Fibroblast of skin of back (primary cell): ENCODE measurements at regions not wholly inside any gene's neighbourhood (a gene's known extent, or its start where the extent isn't known, plus 50 kb on each side); places are given as distances from the start of the nearest gene placed in this dataset.

Source experiments
- DNase-seq: peaks from one replicate; pipeline ENCODE4 v3.0.0-alpha.2; 2013

DNA sequence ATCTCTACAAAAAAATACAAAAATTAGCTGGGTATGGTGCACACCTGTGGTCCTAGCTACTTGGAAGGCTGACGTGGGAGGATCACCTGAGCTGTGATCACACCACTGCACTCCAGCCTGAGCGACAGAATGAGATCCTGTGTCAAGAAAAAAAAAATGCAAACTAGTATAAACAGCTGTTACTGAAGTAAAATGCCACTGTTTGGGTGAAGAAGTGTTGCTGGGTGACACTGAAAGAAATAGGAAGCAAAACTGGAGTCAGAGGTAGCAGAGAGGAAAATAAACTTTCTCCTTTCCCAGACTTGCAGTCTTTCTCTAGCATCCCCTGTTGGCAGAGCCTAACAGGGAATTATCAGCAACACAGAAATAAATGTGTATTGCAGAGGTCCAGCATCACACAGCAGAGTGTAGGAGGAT, 241.2 kb upstream of the PREP start:
- no peak for DNase-seq

DNA sequence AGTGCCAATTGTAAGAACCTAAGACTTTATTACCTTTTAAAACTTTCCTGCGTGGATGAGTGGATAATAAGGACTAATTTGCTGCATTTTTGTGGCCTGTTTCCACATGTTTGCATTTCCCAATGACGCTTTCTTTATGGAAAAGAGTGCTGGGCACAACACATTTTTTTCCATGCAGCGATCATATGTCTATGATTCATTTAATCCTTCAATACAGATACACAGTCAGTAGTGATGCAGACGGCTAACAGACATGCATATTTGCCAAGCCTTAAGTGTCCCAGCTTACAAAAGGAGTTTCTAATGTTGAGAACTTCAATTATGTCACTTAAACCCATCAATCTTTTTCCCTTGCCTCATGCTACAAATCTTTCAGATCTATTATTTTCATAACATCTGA, 239.8 kb upstream of the PREP start:
- DNase-seq = peak; percentile 20

DNA sequence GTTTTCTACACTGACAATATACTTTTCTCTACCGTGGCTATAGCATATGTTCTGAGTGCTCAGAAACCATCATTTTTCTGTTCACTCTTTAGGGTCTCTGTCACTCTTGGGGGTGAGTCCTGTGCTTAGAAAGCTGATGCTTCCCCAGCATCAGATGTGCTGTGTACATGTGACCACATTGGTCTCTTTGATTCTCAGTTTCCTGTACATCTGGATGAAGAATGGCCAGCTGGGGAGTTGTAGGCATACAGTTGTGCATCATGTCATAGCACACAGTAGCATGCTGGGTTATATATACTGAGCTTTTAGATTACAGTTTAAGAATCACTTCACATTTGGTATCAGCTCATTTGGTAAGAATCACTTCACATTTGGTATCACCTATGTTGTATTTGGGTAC, 238.6 kb upstream of the PREP start:
- DNase-seq = no peak

DNA sequence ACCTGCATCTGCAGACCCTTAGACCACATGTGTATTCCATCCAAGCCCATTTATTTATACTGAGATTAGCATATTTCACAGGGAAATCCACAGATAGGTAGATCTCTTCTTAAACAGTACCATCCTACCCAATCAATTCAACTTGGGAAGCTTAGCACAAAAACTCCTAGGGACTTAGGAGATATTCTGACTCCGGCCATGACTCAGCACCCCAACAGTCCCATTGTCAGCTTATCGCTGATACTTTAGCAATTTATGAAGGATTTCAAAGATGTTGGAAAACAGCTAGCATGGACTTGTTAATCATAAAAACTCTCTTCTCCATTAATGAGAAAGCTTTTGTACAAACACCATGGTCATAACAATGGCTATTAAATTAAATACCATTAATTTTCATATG, 236.2 kb upstream of the PREP start:
- no peak for DNase-seq

DNA sequence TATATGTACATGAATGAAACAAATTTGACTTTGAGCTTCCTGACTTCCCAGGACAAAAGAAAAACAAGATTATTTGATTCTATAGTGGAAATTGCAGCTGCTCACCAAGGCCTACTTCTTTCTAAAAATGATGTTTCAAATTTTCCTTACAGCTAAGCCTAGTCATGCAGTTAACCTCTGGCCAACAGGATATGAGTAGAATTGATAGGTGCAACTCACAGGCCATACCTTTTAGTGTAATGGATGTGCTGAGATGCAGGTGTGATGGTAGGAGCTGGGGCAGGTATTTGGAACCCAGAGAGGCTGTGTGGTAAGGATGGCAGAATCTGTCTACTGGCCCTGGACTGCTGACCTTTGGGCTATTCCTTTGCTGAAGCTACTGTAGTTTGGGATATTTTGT, 230.9 kb upstream of the PREP start:
- DNase-seq = no peak

DNA sequence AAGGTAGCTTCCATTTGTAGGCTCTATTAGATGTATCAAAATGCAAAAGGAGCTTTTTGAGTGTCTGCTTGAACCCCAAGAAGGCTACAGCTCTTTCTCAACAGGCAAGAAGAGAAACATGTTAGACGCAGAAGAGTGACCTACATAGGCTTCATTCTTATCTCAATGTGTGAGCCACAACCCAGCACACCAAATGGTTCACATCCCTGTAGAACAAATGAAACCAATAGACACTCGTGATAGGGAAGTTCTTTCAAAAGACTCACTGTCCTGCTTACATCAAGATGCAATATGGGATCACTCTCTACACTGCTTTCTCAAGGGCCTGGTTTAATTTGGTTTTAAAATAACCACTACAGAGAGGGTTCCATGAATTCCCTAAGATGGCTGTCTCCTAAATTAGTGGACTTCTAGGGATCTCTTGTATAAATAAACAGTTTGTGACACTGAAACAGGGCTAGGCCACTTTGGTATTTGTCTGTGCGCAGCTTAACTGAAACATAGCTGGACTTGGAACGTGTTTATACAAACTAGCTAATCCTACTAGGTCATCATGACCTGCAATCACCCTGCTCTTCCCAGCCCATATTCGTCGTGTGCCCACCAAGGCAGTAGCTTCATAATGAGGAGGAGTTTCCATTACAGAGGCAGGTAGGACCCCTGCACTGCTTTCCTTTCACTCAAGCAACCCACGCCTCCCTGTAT, 225.4 kb upstream of the PREP start:
- DNase-seq = no peak

DNA sequence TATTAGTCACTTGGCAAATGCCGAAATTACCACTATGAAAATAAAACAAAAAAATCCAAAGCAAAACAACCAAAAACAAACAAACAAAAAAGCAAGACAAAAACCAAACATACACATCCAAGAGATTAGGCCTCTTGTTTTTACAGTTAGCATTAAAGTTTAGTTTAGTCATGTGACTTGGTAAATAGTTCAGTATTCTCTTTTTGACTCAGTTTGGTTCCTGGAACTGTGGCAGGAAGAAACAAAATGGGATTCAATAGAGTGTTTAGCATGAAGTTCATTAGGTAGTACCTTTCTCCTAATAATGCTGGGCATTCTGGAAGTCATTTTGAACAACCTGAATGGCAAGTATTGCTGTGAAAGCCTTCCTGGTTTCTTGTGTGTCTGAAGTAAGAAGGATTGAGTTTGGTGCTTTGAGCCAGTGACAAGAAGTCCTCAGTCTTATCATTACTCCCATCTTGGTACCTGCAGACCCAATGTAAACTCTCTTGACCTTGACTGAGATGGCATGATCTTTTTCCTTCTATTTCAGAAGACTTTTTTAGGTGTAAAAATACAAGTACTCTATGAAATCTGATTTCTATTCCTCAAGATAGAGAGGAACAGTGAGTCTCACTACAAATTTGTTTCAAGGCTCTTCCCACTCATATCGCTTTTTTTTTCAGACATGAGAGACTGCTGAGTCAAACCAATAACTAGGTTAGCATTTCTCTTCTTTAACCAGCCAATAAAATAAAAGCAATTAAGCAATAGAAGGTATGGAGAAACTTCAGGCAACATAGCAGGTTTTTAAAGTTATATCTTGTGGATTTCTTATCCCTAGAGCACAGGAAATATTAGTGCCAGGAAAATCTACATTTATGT, 223.6 kb upstream of the PREP start:
- DNase-seq = no peak

DNA sequence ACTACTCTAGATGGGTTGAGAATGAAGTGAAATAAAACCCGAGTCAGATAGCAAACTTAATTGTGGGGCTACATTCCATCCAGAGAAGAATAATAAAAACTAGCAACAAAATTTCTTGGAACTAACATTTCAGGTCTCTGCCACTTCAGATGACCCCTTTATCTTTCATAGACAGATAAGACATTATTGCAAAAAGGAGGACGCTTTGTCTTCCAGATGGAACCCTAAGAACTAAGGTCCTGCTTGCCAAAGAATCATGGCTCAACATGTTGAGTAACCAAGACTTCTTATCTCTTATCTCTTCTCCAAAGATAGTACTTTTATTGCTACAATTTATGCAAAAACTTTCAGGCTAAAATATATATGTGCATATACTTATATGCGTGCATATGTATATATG, 221.1 kb upstream of the PREP start:
- DNase-seq = no peak

DNA sequence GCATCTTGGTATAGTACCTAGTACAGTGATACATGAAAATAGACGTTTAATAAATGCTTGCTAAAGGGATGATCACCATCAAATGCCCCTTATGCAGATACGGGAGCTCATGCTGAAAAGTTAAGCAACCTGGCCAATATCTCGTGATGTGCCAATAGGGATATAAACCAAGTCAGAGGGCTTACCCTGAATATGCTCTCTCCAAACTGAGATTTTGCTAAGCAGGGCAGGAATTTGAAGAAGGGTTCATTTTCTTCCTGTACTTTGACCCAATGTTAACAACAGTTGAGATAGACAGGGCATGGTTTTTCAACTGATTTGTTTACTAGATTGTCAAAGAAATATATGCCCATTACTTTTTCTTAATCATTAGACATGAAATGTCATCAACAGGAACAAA, 219.3 kb upstream of the PREP start:
- no peak for DNase-seq

DNA sequence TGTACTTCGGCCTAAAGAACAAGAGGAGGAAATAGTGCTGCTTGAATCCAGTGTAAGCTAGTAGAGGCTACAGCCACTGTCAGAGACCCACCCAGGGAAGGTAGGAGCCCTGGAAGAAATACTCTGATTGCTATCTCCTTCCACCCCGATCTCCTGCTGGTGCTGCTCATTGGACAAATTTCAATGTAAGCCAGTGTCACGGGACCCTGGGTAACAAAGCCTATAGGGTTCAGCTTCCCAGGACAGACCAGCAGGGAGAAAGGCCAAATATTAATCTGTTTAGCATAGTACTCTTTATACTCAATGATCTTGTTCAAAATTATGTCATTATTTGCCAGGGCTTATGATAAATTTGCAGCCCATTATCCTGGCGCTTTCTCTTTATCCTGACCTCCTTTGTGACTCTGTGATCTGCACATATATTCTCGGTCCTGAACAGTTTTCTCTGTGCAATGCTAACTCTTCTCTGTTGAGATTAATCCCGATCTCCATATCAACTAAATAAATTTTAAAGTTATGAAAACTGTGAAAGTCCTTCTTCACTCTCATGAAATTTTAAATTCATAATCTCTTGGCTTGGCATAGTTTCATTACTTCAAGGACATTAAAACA, 218.8 kb upstream of the PREP start:
- DNase-seq = no peak

DNA sequence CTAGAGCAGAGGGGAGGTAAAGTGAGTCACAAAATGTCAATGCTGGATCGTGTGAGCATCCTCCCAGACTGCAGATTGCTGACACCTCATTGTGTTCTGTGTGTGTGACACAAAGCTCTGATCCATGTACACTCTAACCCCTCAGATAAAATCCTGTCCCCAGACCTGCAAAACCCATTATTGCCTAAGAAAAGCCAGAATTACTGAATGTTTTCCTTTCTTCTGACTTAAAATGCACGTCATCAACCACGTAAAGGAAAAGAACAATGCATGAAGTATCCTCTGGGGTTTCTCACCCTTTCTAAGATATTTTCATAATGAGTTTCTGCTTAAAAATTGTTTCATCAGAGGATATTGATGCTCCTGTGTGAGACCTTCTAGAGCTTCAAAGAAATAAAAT, 218.0 kb upstream of the PREP start:
- DNase-seq = peak; percentile 8

DNA sequence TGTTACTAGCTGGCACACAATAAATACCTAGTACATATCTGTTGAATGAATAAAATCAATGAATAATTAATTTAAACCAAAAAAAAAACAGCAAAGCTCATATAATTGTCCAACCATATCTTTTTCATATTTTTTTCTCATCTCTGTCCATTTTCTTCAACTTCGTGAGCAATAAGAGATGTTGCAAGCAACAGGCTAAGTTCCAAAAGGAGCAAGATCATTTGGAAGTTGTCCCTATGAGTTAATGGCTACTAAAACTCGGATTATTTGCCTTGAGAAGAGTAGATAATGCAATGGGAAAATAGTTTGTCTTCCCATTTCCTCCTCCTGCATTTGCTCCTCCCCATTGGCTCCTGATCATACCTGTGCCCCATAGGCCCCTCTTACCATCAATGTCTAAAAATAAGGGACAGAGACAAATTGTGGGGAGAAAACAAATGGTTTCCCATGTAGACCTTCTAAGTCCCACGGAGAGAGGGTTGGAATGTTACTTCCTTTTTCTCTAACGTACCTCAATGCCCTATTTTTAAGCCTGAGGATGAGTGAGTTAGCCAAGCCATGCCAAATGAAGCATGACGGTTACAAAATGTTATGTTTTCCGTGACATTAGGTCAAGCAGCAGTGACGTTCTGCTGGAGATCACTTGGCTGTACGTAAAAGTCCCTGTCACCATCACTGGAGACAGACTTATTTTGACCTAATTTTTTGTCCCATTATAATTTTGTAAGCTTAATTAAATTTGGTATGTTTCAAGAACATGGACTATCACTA, 217.3 kb upstream of the PREP start:
- DNase-seq = no peak

DNA sequence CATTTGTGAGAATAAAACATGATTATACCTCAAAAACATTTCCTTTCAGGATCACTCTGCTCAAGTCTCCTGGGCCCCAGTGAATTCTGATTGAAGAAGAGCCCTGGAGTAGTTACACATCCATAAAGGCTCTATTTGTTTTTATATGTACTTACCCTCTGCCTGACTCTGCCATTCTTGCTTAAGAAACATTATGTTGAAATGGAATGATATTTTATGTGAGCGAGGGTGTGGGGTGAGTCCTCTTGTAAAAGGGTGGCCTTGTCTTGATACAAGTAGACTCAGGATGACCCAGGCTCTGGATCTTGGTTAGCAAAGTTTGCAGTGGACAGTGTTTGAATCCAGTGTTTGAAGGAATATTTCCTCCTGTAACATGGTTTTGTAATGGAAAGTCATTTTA, 215.4 kb upstream of the PREP start:
- no peak for DNase-seq

DNA sequence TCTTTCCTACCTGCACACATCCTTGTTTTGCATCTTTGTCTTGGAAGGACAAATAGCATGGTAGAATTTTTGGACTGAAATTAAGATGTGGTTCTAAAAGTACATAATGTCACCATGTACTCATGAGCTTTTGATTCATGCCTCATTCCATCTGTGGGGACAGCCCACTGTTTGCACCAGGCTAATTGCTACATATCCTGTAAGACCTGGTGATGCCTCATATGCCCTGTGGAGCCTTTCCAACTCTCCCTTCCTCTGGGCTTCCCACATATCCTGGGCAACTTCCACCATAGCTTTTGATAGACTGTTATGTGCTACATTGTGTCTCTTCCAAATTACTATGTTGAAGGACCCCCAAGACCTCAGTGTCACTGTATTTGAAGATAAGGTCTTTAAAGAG, 213.6 kb upstream of the PREP start:
- no peak for DNase-seq

DNA sequence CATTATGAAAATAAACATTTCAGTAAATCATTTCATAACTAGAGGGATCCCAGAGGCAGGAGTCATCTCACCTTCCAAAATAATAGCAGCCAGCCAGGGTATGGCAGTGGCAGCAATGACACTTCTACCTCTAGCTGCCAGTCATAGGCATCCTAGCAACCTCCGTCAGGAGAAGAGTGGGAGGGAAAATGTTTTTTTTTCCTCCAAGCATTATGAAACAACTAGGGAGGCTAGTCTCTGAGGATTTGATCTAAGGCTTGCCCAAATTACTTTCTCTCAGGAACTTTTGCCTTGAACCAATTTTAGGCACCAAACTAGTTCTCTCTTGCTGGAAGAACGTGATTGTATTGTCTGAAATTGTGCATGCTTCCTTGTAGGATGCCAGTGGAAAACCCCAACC, 208.7 kb upstream of the PREP start:
- DNase-seq = no peak

DNA sequence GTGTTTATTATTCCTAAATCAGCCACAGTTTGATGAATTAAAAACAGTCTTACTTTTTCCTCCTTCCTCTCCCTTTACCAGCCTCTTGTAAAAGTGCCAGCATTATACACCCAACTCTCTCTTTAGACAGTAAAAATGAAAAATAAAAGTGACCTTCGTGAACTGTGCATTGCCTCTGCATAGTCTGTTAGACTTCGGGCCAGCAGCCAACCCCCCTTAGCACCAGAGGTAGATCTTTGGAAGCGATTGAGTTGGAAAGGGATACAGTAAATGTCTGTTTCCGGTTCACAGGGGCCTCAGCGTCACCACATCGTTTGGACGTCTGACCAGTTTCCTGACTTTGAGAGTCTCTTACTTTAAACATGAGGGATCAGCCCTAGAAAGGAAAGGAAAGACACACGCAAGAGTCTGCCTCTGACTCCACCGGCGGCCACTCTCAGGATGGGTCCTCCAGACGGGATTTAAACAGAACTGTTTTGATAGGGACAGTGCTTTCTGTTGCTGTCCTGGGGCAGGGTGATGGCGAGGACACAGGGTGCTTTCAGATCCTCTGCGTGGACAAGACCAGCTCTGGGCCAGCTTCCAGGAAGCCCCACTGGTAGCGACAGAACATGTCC, 206.6 kb upstream of the PREP start:
- peak; percentile 47 for DNase-seq

DNA sequence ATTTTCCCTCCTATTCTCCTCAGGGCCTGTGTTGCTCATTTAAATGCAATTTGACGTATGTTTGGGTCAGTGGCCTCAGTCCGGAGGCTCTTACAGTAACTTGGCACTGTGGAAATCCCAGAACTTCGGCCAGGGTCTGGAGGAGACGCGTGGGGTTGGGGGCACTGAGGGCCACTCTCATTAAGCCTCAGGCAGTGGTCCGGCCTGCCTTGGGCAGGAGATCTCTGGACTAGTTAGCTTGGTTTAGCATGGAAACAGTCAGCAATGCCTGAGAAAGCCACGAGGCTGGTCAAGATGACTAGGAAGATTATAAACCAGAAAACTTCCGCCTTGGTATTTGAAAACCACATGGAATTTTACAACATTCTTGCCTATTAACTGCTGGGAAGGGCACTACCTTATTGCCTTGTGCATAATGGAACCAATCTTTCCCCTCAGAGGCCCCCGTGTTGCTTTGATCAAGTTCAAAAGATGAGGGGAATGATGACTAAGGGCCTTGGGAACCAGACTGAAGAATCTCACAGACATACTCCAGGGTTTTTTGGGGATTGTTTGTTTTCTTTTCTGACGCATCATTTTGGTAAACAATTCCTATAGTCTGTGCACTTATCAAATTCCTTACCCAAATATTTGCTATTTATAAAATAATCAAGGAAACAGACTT, 206.0 kb upstream of the PREP start:
- peak; percentile 96 for DNase-seq

DNA sequence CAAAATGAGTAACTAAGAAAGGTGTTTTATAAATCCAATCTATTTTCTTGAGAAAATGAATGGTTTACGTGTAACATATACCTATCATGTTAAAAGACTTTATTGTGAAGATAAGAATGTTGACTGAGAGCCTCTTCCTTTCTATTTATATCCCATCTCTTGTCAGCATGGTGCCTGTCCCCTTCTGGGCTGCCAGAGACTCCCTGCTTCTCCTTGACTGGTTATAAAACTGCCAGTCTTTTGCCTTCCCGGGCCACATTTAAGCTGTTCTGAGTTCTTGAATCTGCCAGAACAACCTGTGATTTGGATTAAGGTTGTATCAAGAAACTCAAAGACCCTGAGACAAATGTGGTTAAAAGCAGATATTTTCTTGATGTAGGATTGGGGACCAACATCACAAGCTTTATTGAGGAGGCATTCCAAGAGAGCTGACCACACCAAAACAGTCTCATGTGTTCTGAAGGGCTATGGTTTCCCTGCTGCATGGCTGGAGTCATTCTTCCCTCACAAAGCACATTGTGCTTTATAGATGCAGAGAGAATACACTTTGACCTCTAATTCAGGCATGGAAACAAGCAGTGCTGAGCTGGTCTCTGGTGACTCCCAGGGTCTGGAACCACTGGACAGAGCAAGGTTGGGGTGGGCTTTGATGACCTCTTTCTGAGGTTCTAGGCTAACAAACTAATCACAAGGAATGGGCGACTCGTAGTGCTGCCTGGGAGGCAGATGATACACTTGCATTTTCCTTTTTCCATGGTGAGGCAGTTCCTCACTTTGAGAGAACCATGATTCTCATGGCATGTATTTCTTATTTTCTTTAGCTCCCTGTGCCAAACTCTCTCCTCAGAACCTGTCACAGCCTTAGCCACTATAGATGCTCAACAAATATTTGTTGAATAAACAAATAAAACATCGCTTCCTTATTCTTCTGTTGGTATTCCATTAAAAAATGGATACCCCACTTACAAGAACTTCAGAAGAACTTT, 205.0 kb upstream of the PREP start:
- peak; percentile 60 for DNase-seq

DNA sequence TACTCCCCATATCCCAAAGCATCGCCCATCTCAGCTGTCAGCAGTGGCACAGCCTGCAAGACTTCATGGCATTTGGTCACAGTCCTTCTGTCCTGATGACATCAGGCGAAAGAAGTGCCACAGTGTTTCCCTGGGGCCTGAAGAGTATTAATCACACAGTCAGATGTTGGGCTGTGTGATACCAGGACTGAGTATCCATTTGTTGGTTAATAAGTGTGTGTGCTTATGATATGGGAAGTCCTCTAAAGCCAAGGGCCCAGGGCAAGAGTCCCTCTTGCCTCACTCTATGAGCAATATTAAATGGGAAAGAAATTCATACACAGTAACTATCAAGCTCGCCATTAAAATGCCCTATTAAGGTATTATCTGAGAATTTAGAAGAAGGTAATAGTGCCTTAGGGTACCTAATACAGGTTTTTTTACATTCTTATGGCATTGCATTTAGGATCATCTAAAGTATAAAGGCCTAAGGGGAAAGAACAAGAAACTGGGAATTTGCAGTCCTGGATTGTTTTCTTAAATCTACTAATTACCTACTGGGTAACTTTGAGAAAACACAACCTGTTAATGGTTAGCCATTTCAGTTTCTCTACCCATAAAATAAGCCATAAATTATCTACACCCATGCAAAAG, 204.1 kb upstream of the PREP start:
- peak; percentile 42 for DNase-seq

DNA sequence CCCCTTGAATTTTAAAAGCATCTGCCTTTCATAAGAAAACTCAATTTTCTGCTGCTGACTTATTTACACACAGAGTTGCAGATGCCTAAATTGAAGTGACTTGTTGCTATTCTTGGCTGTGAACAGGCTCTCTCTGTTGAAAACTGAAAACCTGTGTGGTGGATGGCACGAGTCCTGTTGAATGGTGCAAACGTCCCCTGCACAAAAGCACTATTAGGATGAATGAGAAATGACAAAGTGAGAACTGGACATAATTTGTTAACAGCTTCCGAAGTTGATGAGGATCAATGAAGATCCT, 201.7 kb upstream of the PREP start:
- no peak for DNase-seq
